Liver (tissue), 8 donors: ENCODE measurements at regions not wholly inside any gene's neighbourhood (a gene's known extent, or its start where the extent isn't known, plus 50 kb on each side); places are given as distances from the start of the nearest gene placed in this dataset.

Experiments
- DNase-seq: peaks from one replicate; pipeline ENCODE4 v3.0.0-alpha.2; 2017; ENCODE audit warnings: low spot score
- H3K27ac ChIP-seq, 2 donors: one replicate each; pipeline ENCODE4 v1.7.0; 2013; ENCODE audit warnings: inconsistent platforms in 2 of 2, low read length in 2 of 2, control low read depth in 1 of 2, low read depth in 1 of 2, mild to moderate bottlenecking in 1 of 2
- H3K27me3 ChIP-seq, 4 donors: one replicate each; pipeline versions ENCODE4 v1.6.1 to v1.7.0; 2013; ENCODE audit warnings: low read length in 3 of 4, inconsistent platforms in 1 of 4, mild to moderate bottlenecking in 1 of 4, moderate library complexity in 1 of 4; ENCODE audit not compliant: control insufficient read depth in 4 of 4, insufficient read depth in 4 of 4
- H3K36me3 ChIP-seq, 4 donors: one replicate each; pipeline versions ENCODE4 v1.6.1 to v1.7.0; 2013; ENCODE audit warnings: low read length in 3 of 4, mild to moderate bottlenecking in 3 of 4, low read depth in 1 of 4, moderate library complexity in 1 of 4; ENCODE audit not compliant: control insufficient read depth in 4 of 4, insufficient read depth in 3 of 4
- H3K4me1 ChIP-seq, 4 donors: one replicate each; pipeline versions ENCODE4 v1.6.1 to v1.7.0; 2013; ENCODE audit warnings: low read length in 3 of 4, mild to moderate bottlenecking in 3 of 4, moderate library complexity in 1 of 4; ENCODE audit not compliant: control insufficient read depth in 4 of 4, insufficient read depth in 4 of 4
- H3K4me3 ChIP-seq, 3 donors: one replicate each; pipeline versions ENCODE4 v1.6.1 to v1.7.0; 2013; ENCODE audit warnings: low read length in 3 of 3, control low read depth in 1 of 3, low read depth in 1 of 3, mild to moderate bottlenecking in 1 of 3
- H3K9ac ChIP-seq, 2 donors: one replicate each; pipeline ENCODE4 v1.7.0; 2013; ENCODE audit warnings: low read length in 2 of 2, mild to moderate bottlenecking in 2 of 2, moderate library complexity in 2 of 2, control low read depth in 1 of 2, low read depth in 1 of 2
- H3K9me3 ChIP-seq, 4 donors: one replicate each; pipeline versions ENCODE4 v1.6.1 to v1.7.0; 2013; ENCODE audit warnings: low read length in 3 of 4; ENCODE audit not compliant: control insufficient read depth in 4 of 4
- EGR1 ChIP-seq, 2 donors: IDR thresholded peaks; 2 replicates each; pipeline ENCODE4 v1.6.1; 2016 to 2018; ENCODE audit warnings: antibody characterized with exemption in 2 of 2, low read depth in 2 of 2
- FOXA2 ChIP-seq: IDR thresholded peaks from 2 replicates; pipeline ENCODE4 v1.6.1; 2016; ENCODE audit warnings: antibody characterized with exemption
- GABPA ChIP-seq, 2 donors: IDR thresholded peaks in 1 of 2; conservative IDR thresholded peaks in 1 of 2; 2 replicates each; pipeline ENCODE4 v1.6.1; 2016; ENCODE audit warnings: antibody characterized with exemption in 2 of 2, mild to moderate bottlenecking in 1 of 2, moderate library complexity in 1 of 2
- HNF4G ChIP-seq: IDR thresholded peaks from 2 replicates; pipeline ENCODE4 v1.6.1; 2016; ENCODE audit warnings: antibody characterized with exemption
- JUND ChIP-seq, 2 donors: IDR thresholded peaks; 2 replicates each; pipeline ENCODE4 v1.6.1; 2016; ENCODE audit warnings: antibody characterized with exemption in 2 of 2
- NR2F2 ChIP-seq: IDR thresholded peaks from 2 replicates; pipeline ENCODE4 v1.6.1; 2016; ENCODE audit warnings: antibody characterized with exemption
- RAD21 ChIP-seq, 2 donors: IDR thresholded peaks; 2 replicates each; pipeline ENCODE4 v1.6.1; 2016; ENCODE audit warnings: antibody characterized with exemption in 2 of 2, mild to moderate bottlenecking in 2 of 2
- REST ChIP-seq: IDR thresholded peaks from 2 replicates; pipeline ENCODE4 v1.6.1; 2016; ENCODE audit warnings: antibody characterized with exemption, mild to moderate bottlenecking
- RXRA ChIP-seq, 2 donors: IDR thresholded peaks; 2 replicates each; pipeline ENCODE4 v1.6.1; 2017 to 2018; ENCODE audit warnings: antibody characterized with exemption in 2 of 2, mild to moderate bottlenecking in 1 of 2
- SP1 ChIP-seq: IDR thresholded peaks from 2 replicates; pipeline ENCODE4 v1.6.1; 2018; ENCODE audit warnings: antibody characterized with exemption, mild to moderate bottlenecking
- TAF1 ChIP-seq: conservative IDR thresholded peaks from 2 replicates; pipeline ENCODE4 v1.6.1; 2016; ENCODE audit warnings: antibody characterized with exemption, mild to moderate bottlenecking
- YY1 ChIP-seq: IDR thresholded peaks from 2 replicates; pipeline ENCODE4 v1.6.1; 2016; ENCODE audit warnings: antibody characterized with exemption, mild to moderate bottlenecking
- ZBTB33 ChIP-seq: IDR thresholded peaks from 2 replicates; pipeline ENCODE4 v1.6.1; 2016; ENCODE audit warnings: antibody characterized with exemption
- WGBS: extraction: QIAGEN DNeasy Blood & Tissue Kit; methylation state at CpG from one replicate; pipeline ENCODE4 v1.1.7; 2013; 5-methylcytosine and 5-hydroxymethylcytosine counted together
- TF ChIP-seq, protein P1 (sequence below): IDR thresholded peaks from 2 replicates; pipeline ENCODE4 v1.6.1; 2016; ENCODE audit warnings: antibody characterized with exemption
- TF ChIP-seq, protein P2 (sequence below): fragments of 150-350 bp; IDR thresholded peaks from 2 replicates; pipeline ENCODE4 v1.5.1; 2017; ENCODE audit warnings: improper control_type of control experiment, low read depth, low read length; ENCODE audit not compliant: missing input control
- TF ChIP-seq, protein P3 (sequence below): IDR thresholded peaks from 2 replicates; pipeline ENCODE4 v1.6.1; 2016; ENCODE audit warnings: antibody characterized with exemption
- donor health status: healthy.
- donor health status: healthy.
- donor health status: healthy.
- donor health status: healthy.
- donor health status: healthy.

DNA sequence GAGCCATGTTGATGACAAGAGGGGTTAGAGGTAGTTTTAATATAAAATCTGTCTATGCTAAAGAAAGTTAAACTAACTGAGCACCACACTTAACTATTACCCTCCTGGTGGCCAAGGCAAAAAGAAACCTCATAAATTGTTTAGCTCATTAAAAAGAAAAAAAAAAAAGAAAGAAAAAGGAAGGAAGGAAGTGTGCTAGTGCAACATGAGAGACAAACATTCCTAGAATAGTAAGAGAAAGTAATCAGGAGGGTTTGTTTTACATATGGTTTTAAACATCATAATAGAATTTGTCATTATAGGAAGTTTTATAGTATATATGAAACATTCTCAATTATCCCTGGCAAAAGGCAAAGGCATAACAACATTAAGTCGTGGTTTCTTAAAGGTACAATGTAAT lies 152.3 kb downstream of the SNX18 start (continued):
- TF ChIP-seq RAD21 (IDR thresholded peaks at IDR 0.05) (no peak), HNF4G (no peak), EGR1 (IDR thresholded peaks at IDR 0.05; ENCODE audit: low read depth in 2 of 2) (no peak), SP1 (no peak)
- TF ChIP-seq, protein P1, sequence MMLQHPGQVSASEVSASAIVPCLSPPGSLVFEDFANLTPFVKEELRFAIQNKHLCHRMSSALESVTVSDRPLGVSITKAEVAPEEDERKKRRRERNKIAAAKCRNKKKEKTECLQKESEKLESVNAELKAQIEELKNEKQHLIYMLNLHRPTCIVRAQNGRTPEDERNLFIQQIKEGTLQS = no peak

- DNase-seq = no peak
- TF ChIP-seq YY1 (no peak), ZBTB33 (no peak), NR2F2 (no peak), EGR1 (IDR thresholded peaks at IDR 0.05; ENCODE audit: low read depth in 2 of 2) (no peak), RXRA (IDR thresholded peaks at IDR 0.05) (no peak), JUND (IDR thresholded peaks at IDR 0.05) (no peak), GABPA (IDR thresholded peaks at IDR 0.05 in 1 of 2, conservative IDR thresholded peaks at IDR 0.05 in 1 of 2) (no peak), HNF4G (no peak), FOXA2 (no peak), RAD21 (IDR thresholded peaks at IDR 0.05) (no peak), TAF1 (no peak), SP1 (no peak), REST (no peak)
- TF ChIP-seq, protein P2, sequence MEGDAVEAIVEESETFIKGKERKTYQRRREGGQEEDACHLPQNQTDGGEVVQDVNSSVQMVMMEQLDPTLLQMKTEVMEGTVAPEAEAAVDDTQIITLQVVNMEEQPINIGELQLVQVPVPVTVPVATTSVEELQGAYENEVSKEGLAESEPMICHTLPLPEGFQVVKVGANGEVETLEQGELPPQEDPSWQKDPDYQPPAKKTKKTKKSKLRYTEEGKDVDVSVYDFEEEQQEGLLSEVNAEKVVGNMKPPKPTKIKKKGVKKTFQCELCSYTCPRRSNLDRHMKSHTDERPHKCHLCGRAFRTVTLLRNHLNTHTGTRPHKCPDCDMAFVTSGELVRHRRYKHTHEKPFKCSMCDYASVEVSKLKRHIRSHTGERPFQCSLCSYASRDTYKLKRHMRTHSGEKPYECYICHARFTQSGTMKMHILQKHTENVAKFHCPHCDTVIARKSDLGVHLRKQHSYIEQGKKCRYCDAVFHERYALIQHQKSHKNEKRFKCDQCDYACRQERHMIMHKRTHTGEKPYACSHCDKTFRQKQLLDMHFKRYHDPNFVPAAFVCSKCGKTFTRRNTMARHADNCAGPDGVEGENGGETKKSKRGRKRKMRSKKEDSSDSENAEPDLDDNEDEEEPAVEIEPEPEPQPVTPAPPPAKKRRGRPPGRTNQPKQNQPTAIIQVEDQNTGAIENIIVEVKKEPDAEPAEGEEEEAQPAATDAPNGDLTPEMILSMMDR = no peak
- TF ChIP-seq, protein P3, sequence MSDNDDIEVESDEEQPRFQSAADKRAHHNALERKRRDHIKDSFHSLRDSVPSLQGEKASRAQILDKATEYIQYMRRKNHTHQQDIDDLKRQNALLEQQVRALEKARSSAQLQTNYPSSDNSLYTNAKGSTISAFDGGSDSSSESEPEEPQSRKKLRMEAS = no peak
- Histone ChIP-seq H3K9ac (no peak overlapping the region), H3K27ac (no peak overlapping the region), H3K9me3 (peaks cover 0 to 3% (median under 1%) of the 10 kb centered on the region in 4 donors), H3K27me3 (no peaks in the 10 kb centered on the region), H3K4me3 (no peak overlapping the region), H3K4me1 (no peaks in the 10 kb centered on the region), H3K36me3 (no peaks in the 10 kb centered on the region)
- 83% methylated on average over 1 of the region's 1 CpG for WGBS
Observed at GRCh38 chr5:54669285-54669684, 151.7 kb downstream of the SNX18 start.
